SU-DHL-6 (cell line): ENCODE measurements at regions not wholly inside any gene's neighbourhood (a gene's known extent, or its start where the extent isn't known, plus 50 kb on each side); places are given as distances from the start of the nearest gene placed in this dataset.

Source experiments
- H2AFZ ChIP-seq: fragments of 200-600 bp; sonication (generic); 2 replicates; pipeline ENCODE4 v1.6.1; 2014; ENCODE audit warnings: low read depth, mild to moderate bottlenecking, moderate library complexity, mixed read lengths, antibody characterized with exemption, low read length; ENCODE audit not compliant: severe bottlenecking
- H3F3A ChIP-seq: fragments of 200-600 bp; shearing (Covaris generic); 2 replicates; pipeline ENCODE4 v1.6.0; 2016; ENCODE audit warnings: antibody characterized with exemption, mild to moderate bottlenecking; ENCODE audit not compliant: insufficient read depth
- H3K27ac ChIP-seq: fragments of 200-600 bp; sonication (generic); 2 replicates; pipeline ENCODE4 v1.5.1; 2016; ENCODE audit warnings: low read depth, mild to moderate bottlenecking, low read length, moderate library complexity, mixed read lengths
- H3K27me3 ChIP-seq: fragments of 200-600 bp; sonication (generic), shearing (Covaris generic); 2 replicates; pipeline ENCODE4 v1.6.0; 2014; ENCODE audit warnings: mild to moderate bottlenecking, low read length
- H3K36me3 ChIP-seq: fragments of 200-600 bp; sonication (generic); 2 replicates; pipeline ENCODE4 v1.6.1; 2014; ENCODE audit warnings: mild to moderate bottlenecking, low read length, mixed read lengths
- H3K4me2 ChIP-seq: fragments of 300-600, 200-600 bp; shearing (Covaris generic), sonication (generic); 2 replicates; pipeline ENCODE4 v1.6.0; 2014; ENCODE audit warnings: low read length, low read depth, mild to moderate bottlenecking; ENCODE audit not compliant: poor library complexity, severe bottlenecking
- H3K4me3 ChIP-seq: fragments of 200-600 bp; sonication (generic); 2 replicates; pipeline ENCODE4 v1.5.1; 2014; ENCODE audit warnings: antibody characterized with exemption, low read length, mild to moderate bottlenecking, mixed read lengths; ENCODE audit not compliant: insufficient read depth, poor library complexity, severe bottlenecking
- H3K79me2 ChIP-seq: fragments of 200-600 bp; sonication (generic); 2 replicates; pipeline ENCODE4 v1.6.1; 2014; ENCODE audit warnings: mild to moderate bottlenecking, low read length, moderate library complexity; ENCODE audit not compliant: insufficient read depth
- H3K9ac ChIP-seq: fragments of 200-600 bp; sonication (generic); 2 replicates; pipeline ENCODE4 v1.7.0; 2014; ENCODE audit warnings: mild to moderate bottlenecking, low read length
- H3K9me2 ChIP-seq: fragments of 200-600 bp; sonication (generic); replicated peaks from 2 replicates; pipeline ENCODE4 v1.6.1; 2014; ENCODE audit warnings: low read length; ENCODE audit not compliant: insufficient read depth
- H3K9me3 ChIP-seq: fragments of 200-600 bp; sonication (generic); 2 replicates; pipeline ENCODE4 v1.6.1; 2014; ENCODE audit warnings: low read length, mixed read lengths; ENCODE audit not compliant: insufficient read depth
- H4K20me1 ChIP-seq: fragments of 200-600 bp; sonication (generic); 2 replicates; pipeline ENCODE4 v1.6.1; 2014; ENCODE audit warnings: low read depth, mild to moderate bottlenecking, antibody characterized with exemption, low read length, moderate library complexity, mixed read lengths
- EZH2phosphoT487 ChIP-seq: fragments of 200-600 bp; sonication (generic), shearing (Covaris generic); conservative IDR thresholded peaks from 2 replicates; pipeline ENCODE4 v1.6.1; 2018; ENCODE audit warnings: mild to moderate bottlenecking, antibody characterized with exemption, low read length, moderate library complexity, mixed read lengths
- TF ChIP-seq, protein P1 (sequence below): fragments of 200-600 bp; sonication (generic); IDR thresholded peaks from one replicate; pipeline ENCODE4 v1.5.1; 2017; ENCODE audit warnings: antibody characterized with exemption, mild to moderate bottlenecking, low read length, moderate library complexity; ENCODE audit not compliant: insufficient read depth, poor library complexity, severe bottlenecking

DNA sequence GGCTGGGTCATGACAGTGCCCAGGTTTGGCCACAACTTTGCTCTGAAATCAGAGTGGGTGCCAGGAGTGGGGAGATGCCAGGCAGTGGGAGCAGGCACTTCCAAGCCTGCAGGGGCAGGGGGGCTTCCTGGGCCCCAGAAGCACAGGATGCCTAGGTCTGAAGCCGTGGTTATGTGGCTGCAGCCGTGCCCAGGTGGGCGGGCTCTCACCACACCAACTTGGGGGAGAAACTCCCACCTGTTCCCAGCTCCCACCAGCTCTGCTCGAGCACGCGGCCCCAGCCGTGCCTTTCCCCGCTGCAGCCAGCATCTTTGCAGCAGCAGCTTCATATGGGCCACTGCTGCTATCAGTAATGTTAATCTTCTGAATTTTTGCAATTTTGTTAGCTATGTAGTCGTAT is 331.4 kb downstream of the USP25 start:
- TF ChIP-seq, protein P1, sequence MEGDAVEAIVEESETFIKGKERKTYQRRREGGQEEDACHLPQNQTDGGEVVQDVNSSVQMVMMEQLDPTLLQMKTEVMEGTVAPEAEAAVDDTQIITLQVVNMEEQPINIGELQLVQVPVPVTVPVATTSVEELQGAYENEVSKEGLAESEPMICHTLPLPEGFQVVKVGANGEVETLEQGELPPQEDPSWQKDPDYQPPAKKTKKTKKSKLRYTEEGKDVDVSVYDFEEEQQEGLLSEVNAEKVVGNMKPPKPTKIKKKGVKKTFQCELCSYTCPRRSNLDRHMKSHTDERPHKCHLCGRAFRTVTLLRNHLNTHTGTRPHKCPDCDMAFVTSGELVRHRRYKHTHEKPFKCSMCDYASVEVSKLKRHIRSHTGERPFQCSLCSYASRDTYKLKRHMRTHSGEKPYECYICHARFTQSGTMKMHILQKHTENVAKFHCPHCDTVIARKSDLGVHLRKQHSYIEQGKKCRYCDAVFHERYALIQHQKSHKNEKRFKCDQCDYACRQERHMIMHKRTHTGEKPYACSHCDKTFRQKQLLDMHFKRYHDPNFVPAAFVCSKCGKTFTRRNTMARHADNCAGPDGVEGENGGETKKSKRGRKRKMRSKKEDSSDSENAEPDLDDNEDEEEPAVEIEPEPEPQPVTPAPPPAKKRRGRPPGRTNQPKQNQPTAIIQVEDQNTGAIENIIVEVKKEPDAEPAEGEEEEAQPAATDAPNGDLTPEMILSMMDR: no peak
- no peak for TF ChIP-seq EZH2phosphoT487
- no peaks in the 10 kb centered on the region for H3K9me2 ChIP-seq
- H3K9ac ChIP-seq: no peak overlapping the region
- 0 out of 2 replicates have a peak, but pooled peaks cover 3% of the 10 kb centered on the region for H3K9me3 ChIP-seq
- no peaks in the 10 kb centered on the region for H3K36me3 ChIP-seq
- no peaks in the 10 kb centered on the region for H3F3A ChIP-seq
- no peaks in the 10 kb centered on the region for H4K20me1 ChIP-seq
- H3K27me3 ChIP-seq: no peaks in the 10 kb centered on the region
- H2AFZ ChIP-seq: no peak overlapping the region
- no peaks in the 10 kb centered on the region for H3K79me2 ChIP-seq
- H3K4me3 ChIP-seq: no peak overlapping the region
- H3K27ac ChIP-seq: no peak overlapping the region
- H3K4me2 ChIP-seq: no peak overlapping the region

DNA sequence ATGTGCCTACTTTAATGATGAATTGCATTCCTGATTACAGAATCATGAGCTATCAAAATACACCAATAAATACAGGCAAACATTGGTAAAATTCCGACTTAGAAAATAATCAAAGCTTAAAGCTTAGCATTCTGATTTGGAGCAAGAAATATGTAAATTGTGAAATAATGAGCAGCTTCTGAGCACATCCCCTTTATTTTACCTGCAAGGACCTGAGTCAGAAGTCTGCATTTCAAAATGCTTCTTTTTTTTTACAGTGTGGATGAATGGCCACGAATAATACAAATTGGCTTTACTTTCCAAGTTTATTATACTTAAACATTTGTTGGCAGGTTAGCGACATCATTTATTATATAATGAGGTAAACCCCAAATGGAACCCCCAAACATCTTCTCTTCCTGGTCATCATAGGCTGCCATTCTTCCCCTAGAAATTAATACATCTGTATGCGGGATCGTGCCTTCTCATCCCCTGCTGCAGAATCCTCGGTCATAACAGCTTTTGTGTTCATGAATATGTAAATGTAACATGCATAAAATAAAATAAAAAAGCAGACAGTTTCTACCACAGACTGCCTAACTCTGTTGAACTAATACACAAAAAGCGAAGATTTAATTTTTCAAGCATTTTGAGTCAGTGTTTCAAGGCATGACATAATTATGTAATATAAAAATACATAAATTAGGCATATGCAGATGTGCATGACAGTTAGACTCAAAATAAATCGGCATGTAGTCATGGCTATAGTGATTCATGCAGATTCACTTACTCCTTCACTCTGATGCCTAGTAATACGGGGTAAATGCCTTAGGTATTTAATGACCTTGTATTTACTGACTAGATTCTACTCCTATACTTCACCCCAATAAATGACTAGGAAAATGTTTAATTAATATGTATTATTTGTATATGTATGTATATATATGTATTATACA is 339.7 kb downstream of the USP25 start:
- H3K27me3 ChIP-seq: no peaks in the 10 kb centered on the region
- no peaks in the 10 kb centered on the region for H3K9me2 ChIP-seq
- H3K9ac ChIP-seq: no peak overlapping the region
- H3K36me3 ChIP-seq: no peaks in the 10 kb centered on the region
- H3F3A ChIP-seq: no peaks in the 10 kb centered on the region
- no peak overlapping the region for H3K27ac ChIP-seq
- H3K9me3 ChIP-seq: no peaks in the 10 kb centered on the region
- H3K79me2 ChIP-seq: no peaks in the 10 kb centered on the region
- TF ChIP-seq, protein P1: no peak
- TF ChIP-seq EZH2phosphoT487: no peak
- no peak overlapping the region for H3K4me3 ChIP-seq
- no peak overlapping the region for H2AFZ ChIP-seq
- H4K20me1 ChIP-seq: no peaks in the 10 kb centered on the region
- no peak overlapping the region for H3K4me2 ChIP-seq

DNA sequence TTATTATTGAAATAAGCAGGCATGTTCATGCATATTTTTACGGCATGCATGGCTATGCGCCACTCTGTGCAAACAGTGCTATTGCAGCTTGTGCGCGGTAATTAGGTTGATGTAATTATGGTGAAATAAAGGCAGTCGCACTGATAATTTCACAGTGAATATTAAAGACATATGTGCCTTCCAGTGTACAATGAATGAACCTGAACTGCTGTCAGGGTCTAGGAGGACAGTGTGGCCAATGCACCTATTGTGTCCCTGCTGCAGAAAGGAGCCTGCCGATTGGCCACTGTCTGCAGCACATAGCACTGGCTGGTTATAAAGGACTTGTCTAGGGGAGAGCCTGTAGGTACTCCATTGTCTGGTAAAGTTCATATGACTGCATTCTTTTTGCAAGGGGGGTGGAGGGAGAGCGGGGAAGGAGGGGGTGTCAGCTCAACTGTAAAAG is 340.4 kb downstream of the USP25 start:
- Histone ChIP-seq H3K79me2 (no peaks in the 10 kb centered on the region), H2AFZ (no peak overlapping the region), H4K20me1 (no peaks in the 10 kb centered on the region), H3K9ac (no peak overlapping the region), H3K27me3 (no peaks in the 10 kb centered on the region), H3K4me2 (no peak overlapping the region), H3K9me3 (no peaks in the 10 kb centered on the region), H3K36me3 (no peaks in the 10 kb centered on the region), H3F3A (no peaks in the 10 kb centered on the region), H3K9me2 (no peaks in the 10 kb centered on the region), H3K4me3 (no peak overlapping the region), H3K27ac (no peak overlapping the region)
- no peak for TF ChIP-seq EZH2phosphoT487
- TF ChIP-seq, protein P1: no peak
